Neural progenitor cell (in vitro differentiated cells): ENCODE measurements at regions not wholly inside any gene's neighbourhood (a gene's known extent, or its start where the extent isn't known, plus 50 kb on each side); places are given as distances from the start of the nearest gene placed in this dataset.

ENCODE experiments used
- CTCF ChIP-seq: fragments of 200-600 bp; sonication (generic); IDR thresholded peaks from 2 replicates; pipeline ENCODE4 v1.5.1; 2017; ENCODE audit warnings: antibody characterized with exemption, mild to moderate bottlenecking
- EZH2phosphoT487 ChIP-seq: fragments of 200-600 bp; sonication (generic); IDR thresholded peaks from 2 replicates; pipeline ENCODE4 v1.6.1; 2017; ENCODE audit warnings: antibody characterized with exemption

- TF ChIP-seq CTCF (no peak), EZH2phosphoT487 (no peak)
These were observed 655.0 kb downstream of the POM121L12 start for GRCh38 chr7:53690411-53690810.
